ENCODE measurements at regions not wholly inside any gene's neighbourhood (a gene's known extent, or its start where the extent isn't known, plus 50 kb on each side); places are given as distances from the start of the nearest gene placed in this dataset.

GRCh38 chr5:84573017-84573712 is 188.5 kb upstream of the EDIL3 start:
- H3K4ac ChIP-seq (replicated peaks; ENCODE audit: insufficient read length, low read depth, low read length): no peak overlapping the region
- no peak overlapping the region for H3K4me3 ChIP-seq (ENCODE audit: extremely low read depth in 1 of 4, insufficient read depth in 2 of 4, low read depth in 3 of 4, low read length in 4 of 4)
- H2AK5ac ChIP-seq (ENCODE audit: low read depth, low read length): no peak overlapping the region
- FAIRE-seq: no peak
- no peak overlapping the region for H3K23ac ChIP-seq (ENCODE audit: insufficient read length)
- WGBS, 2 experiments (ENCODE audit: extremely low coverage in 1 of 2, insufficient coverage in 1 of 2, insufficient read length in 1 of 2, insufficient replicate concordance in 2 of 2, low coverage in 1 of 2, low lambda C conversion rate in 2 of 2, missing lambda C conversion rate in 1 of 2): 90% methylated on average over 3 of the region's 3 CpGs; no CpG with 5 or more reads in 1 of the 2 experiments
- H3K9ac ChIP-seq (replicated peaks in 1 of 4; ENCODE audit: extremely low read depth in 1 of 4, low read depth in 3 of 4, low read length in 3 of 4): no peak overlapping the region
- H2BK12ac ChIP-seq (ENCODE audit: low read depth, low read length): no peak overlapping the region
- H3K36me3 ChIP-seq (ENCODE audit: control insufficient read depth in 2 of 4, insufficient read depth in 4 of 4, low read length in 3 of 4): no peaks in the 10 kb centered on the region
- peaks cover 0 to 2% (median 1%) of the 10 kb centered on the region in 4 experiments; a peak in 3 of 7 replicates for H3K4me1 ChIP-seq (replicated peaks in 1 of 4; ENCODE audit: control insufficient read depth in 3 of 4, insufficient read depth in 4 of 4, low read length in 3 of 4)
- no peak overlapping the region for H4K91ac ChIP-seq (replicated peaks; ENCODE audit: insufficient read length, low read length)
- H3K27ac ChIP-seq (ENCODE audit: low read depth, low read length): no peak overlapping the region
- no peaks in the 10 kb centered on the region for H3K79me1 ChIP-seq (ENCODE audit: low read depth, low read length)
- no peak overlapping the region for H3K18ac ChIP-seq (ENCODE audit: extremely low read depth, low read length)
- no peaks in the 10 kb centered on the region for H3K79me2 ChIP-seq (ENCODE audit: control insufficient read depth in 1 of 2, insufficient read depth in 2 of 2, low read length in 2 of 2)
- no peak overlapping the region for H2BK20ac ChIP-seq (ENCODE audit: low read length)
- H3K14ac ChIP-seq (ENCODE audit: insufficient read length): no peak overlapping the region
- no peak overlapping the region for H2BK120ac ChIP-seq (replicated peaks; ENCODE audit: low read depth, low read length)
- H4K8ac ChIP-seq (ENCODE audit: extremely low read depth, insufficient read depth, low read length): no peak overlapping the region
- no peak overlapping the region for H4K5ac ChIP-seq (ENCODE audit: insufficient read length, low read depth, low read length)
- H3K56ac ChIP-seq (replicated peaks; ENCODE audit: insufficient read length, low read depth, low read length): no peak overlapping the region
- POLR2A ChIA-PET (ENCODE audit: partially characterized antibody): no interaction called here
- no peaks in the 10 kb centered on the region for H3K23me2 ChIP-seq (ENCODE audit: low read depth, low read length)
- no peak overlapping the region for H3K4me2 ChIP-seq (ENCODE audit: insufficient read depth in 1 of 2, low read depth in 2 of 2, low read length in 2 of 2)
- H3K9me3 ChIP-seq (ENCODE audit: insufficient read depth in 2 of 2, low read depth in 1 of 2, low read length in 1 of 2): no peaks in the 10 kb centered on the region
- H2AFZ ChIP-seq (ENCODE audit: low read length): no peak overlapping the region
- no peak for DNase-seq (ENCODE audit: low read depth in 1 of 2, low spot score in 2 of 2)
- no peaks in the 10 kb centered on the region for H4K20me1 ChIP-seq (replicated peaks in 1 of 2; ENCODE audit: control insufficient read depth in 1 of 2, insufficient read depth in 2 of 2, low read length in 2 of 2)
- H2BK15ac ChIP-seq (ENCODE audit: low read length): no peak overlapping the region
- no peaks in the 10 kb centered on the region for H3K27me3 ChIP-seq (replicated peaks in 1 of 4; ENCODE audit: control insufficient read depth in 3 of 4, extremely low read depth in 1 of 4, insufficient read depth in 3 of 4, low read length in 3 of 4)
- CTCF ChIA-PET (ENCODE audit: partially characterized antibody): interaction anchor here (1.2 kb wide), 1 partner anchor 87 kb away, joined by 3 read pairs; no protein-coding TSS in a partner anchor
- H2BK5ac ChIP-seq (ENCODE audit: low read depth, low read length): no peak overlapping the region
- no peak for TF ChIP-seq RBBP5 (IDR thresholded peaks at IDR 0.05; ENCODE audit: borderline replicate concordance, low read depth, low read length)
- no peak for TF ChIP-seq EGR1 (IDR thresholded peaks at IDR 0.05; ENCODE audit: borderline replicate concordance, low read depth, low read length)
- TF ChIP-seq BRCA1 (IDR thresholded peaks at IDR 0.05; ENCODE audit: low read depth, low read length): no peak
- no peak for TF ChIP-seq POU5F1 (IDR thresholded peaks at IDR 0.05; ENCODE audit: low read depth, low read length)
- TF ChIP-seq KDM4A (IDR thresholded peaks at IDR 0.05; ENCODE audit: low read depth, low read length, severe bottlenecking): no peak
- TF ChIP-seq EP300 (IDR thresholded peaks at IDR 0.05; ENCODE audit: borderline replicate concordance in 1 of 2, low read depth in 2 of 2, low read length in 2 of 2): no peak
- TF ChIP-seq GTF2F1 (IDR thresholded peaks at IDR 0.05; ENCODE audit: borderline replicate concordance, low read depth, low read length): no peak
- no peak for TF ChIP-seq KDM5A (IDR thresholded peaks at IDR 0.05; ENCODE audit: low read length)
- no peak for TF ChIP-seq BCL11A (IDR thresholded peaks at IDR 0.05; ENCODE audit: low read depth in 2 of 2, low read length in 2 of 2)
- no peak for TF ChIP-seq SIX5 (IDR thresholded peaks at IDR 0.05; ENCODE audit: low read depth, low read length)
- TF ChIP-seq POLR2A (IDR thresholded peaks at IDR 0.05; ENCODE audit: control extremely low read depth in 1 of 2, low read depth in 2 of 2, low read length in 2 of 2): no peak
- no peak for TF ChIP-seq MAX (IDR thresholded peaks at IDR 0.05)
- no peak for TF ChIP-seq CBX8 (IDR thresholded peaks at IDR 0.05; ENCODE audit: borderline replicate concordance, low read depth, low read length)
- TF ChIP-seq RXRA (IDR thresholded peaks at IDR 0.05; ENCODE audit: insufficient read depth, low read depth, low read length): no peak
- no peak for TF ChIP-seq CREB1 (IDR thresholded peaks at IDR 0.05)

All from H1 (cell line).